ENCODE measurements at regions not wholly inside any gene's neighbourhood (a gene's known extent, or its start where the extent isn't known, plus 50 kb on each side); places are given as distances from the start of the nearest gene placed in this dataset.

GRCh38 chr3:68186733-68187132 is 532.3 kb upstream of the SUCLG2 start:
- TF ChIP-seq CTCF (IDR thresholded peaks at IDR 0.05) (no peak), POLR2A (IDR thresholded peaks at IDR 0.05) (no peak)
